Gastroesophageal sphincter (tissue), 4 donors: ENCODE measurements at regions not wholly inside any gene's neighbourhood (a gene's known extent, or its start where the extent isn't known, plus 50 kb on each side); places are given as distances from the start of the nearest gene placed in this dataset.
"Not testable (repeated sequence)": the region's sequence is repeated elsewhere in the genome, so short reads cannot be mapped to it uniquely, and the experiment has no call there.

Experiments
- ATAC-seq: fragments of 150-250 bp; one replicate; pipeline ENCODE4 v1.9.1; 2016; ENCODE audit warnings: mild to moderate bottlenecking, moderate library complexity
- H3K27ac ChIP-seq, 4 donors: fragments of 200-600 bp; sonication (generic) in 3 of 4; 1 replicate in 3 of 4; 2 replicates in 1 of 4; pipeline ENCODE4 v1.5.1; 2016 to 2019
- H3K27me3 ChIP-seq: fragments of 200-600 bp; sonication (generic); one replicate; pipeline ENCODE4 v1.5.1; 2019
- H3K36me3 ChIP-seq, 2 donors: fragments of 200-600 bp; sonication (generic); one replicate each; pipeline ENCODE4 v1.5.1; 2019; ENCODE audit warnings: control low read depth in 1 of 2
- H3K4me1 ChIP-seq, 3 donors: fragments of 200-600 bp; sonication (generic); 1 replicate in 2 of 3; 2 replicates in 1 of 3; pipeline ENCODE4 v1.5.1; 2016 to 2019; ENCODE audit warnings: control low read depth in 2 of 3
- H3K4me3 ChIP-seq, 2 donors: fragments of 200-600 bp; sonication (generic); one replicate each; pipeline ENCODE4 v1.5.1; 2019; ENCODE audit warnings: mild to moderate bottlenecking in 1 of 2, moderate library complexity in 1 of 2
- H3K9me3 ChIP-seq, 3 donors: fragments of 200-600 bp; sonication (generic); one replicate each; pipeline ENCODE4 v1.5.1; 2017 to 2019; ENCODE audit warnings: control low read depth in 2 of 3
- CTCF ChIP-seq, 4 experiments: fragments of 200-600 bp in 2 of 4; fragments of 450-650 bp in 2 of 4; sonication (generic) in 1 of 4; IDR thresholded peaks; one replicate each; pipeline ENCODE4 v1.5.1; 2017 to 2019; ENCODE audit warnings: antibody characterized with exemption in 4 of 4, mild to moderate bottlenecking in 2 of 4, moderate library complexity in 2 of 4
- EP300 ChIP-seq: sonication (generic); formaldehyde crosslinking; IDR thresholded peaks from one replicate; pipeline ENCODE4 v1.6.1; 2017; ENCODE audit warnings: antibody characterized with exemption, mild to moderate bottlenecking
- POLR2A ChIP-seq, 2 donors: fragments of 450-650 bp; IDR thresholded peaks; one replicate each; pipeline ENCODE4 v1.6.1; 2017; ENCODE audit warnings: antibody characterized with exemption in 2 of 2, mild to moderate bottlenecking in 2 of 2, moderate library complexity in 1 of 2
- POLR2AphosphoS5 ChIP-seq: sonication (generic); formaldehyde crosslinking; IDR thresholded peaks from one replicate; pipeline ENCODE4 v1.6.1; 2017; ENCODE audit warnings: antibody characterized with exemption
- WGBS, 2 donors: methylation state at CpG; one replicate each; pipeline ENCODE4 v1.1.5; 2018; ENCODE audit warnings: low coverage in 1 of 2; 5-methylcytosine and 5-hydroxymethylcytosine counted together

GRCh38 chr20:53668992-53669391 is 75.4 kb upstream of the ZNF217 start:
- ATAC-seq: no peak
- no peak overlapping the region for H3K27ac ChIP-seq
- no peaks in the 10 kb centered on the region for H3K4me1 ChIP-seq
- no peak overlapping the region for H3K4me3 ChIP-seq
- no peaks in the 10 kb centered on the region for H3K27me3 ChIP-seq
- no peaks in the 10 kb centered on the region for H3K9me3 ChIP-seq
- 80 to 85% methylated on average over 3 to 5 of the region's 9 CpGs for WGBS, 2 donors
- H3K36me3 ChIP-seq: no peaks in the 10 kb centered on the region
- TF ChIP-seq POLR2AphosphoS5 (no peak), EP300 (no peak), CTCF (IDR thresholded peaks at IDR 0.05) (no peak), POLR2A (IDR thresholded peaks at IDR 0.05) (no peak)

DNA sequence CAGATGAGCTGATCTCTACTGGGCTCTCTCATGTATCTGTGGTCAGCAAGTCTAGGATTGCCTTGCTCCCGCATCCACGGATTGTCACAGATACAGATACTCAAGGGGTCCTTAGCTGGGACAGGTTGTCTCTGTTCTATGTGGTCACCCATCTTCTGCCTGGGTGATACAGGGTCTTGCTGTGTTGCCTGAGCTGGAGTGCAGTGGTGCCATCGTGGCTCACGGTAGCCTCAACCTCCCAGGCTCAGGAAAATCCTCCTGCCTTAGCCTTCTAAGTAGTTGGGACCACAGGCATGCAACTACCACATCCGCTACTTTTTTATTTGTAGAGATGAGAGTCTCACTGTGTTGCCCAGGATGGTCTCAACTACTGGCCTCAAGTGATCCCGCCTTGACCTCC is 72.5 kb upstream of the ZNF217 start:
- no peak for ATAC-seq
- Histone ChIP-seq H3K4me3 (no peak overlapping the region), H3K27me3 (no peaks in the 10 kb centered on the region), H3K9me3 (no peaks in the 10 kb centered on the region), H3K36me3 (no peaks in the 10 kb centered on the region), H3K4me1 (peaks cover 0 to 6% (median 0%) of the 10 kb centered on the region in 3 donors), H3K27ac (no peak overlapping the region)
- TF ChIP-seq POLR2A (IDR thresholded peaks at IDR 0.05) (no peak), EP300 (no peak), POLR2AphosphoS5 (no peak), CTCF (IDR thresholded peaks at IDR 0.05) (no peak)
- 96 to 100% methylated on average over 1 to 5 of the region's 6 CpGs for WGBS, 2 donors

DNA sequence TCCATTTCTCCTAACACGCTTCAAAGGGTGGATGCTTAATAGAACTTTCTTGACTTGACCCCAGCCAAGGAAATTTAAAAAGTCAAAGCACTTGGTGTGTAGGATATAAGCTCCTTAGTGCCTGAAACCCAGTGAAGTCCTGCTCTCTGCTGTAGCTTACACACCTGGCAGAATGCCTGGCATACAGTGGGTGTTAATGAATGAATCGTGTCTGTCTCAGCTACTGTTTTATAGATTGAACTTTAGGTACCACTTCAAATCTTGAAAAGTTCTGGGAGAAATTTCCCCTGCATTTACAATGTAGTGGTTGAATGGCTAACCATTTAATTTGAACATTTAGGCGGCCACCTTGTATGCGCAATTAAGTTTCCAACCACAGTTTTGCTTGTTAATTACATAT is 70.5 kb upstream of the ZNF217 start:
- Histone ChIP-seq H3K4me1 (peaks cover 4 to 19% (median 9%) of the 10 kb centered on the region in 3 donors), H3K4me3 (no peak overlapping the region), H3K27me3 (no peaks in the 10 kb centered on the region), H3K9me3 (no peaks in the 10 kb centered on the region), H3K36me3 (no peaks in the 10 kb centered on the region), H3K27ac (no peak overlapping the region)
- TF ChIP-seq POLR2AphosphoS5 (no peak), POLR2A (IDR thresholded peaks at IDR 0.05) (no peak), EP300 (no peak), CTCF (IDR thresholded peaks at IDR 0.05) (no peak)
- ATAC-seq: no peak
- 96 to 100% methylated on average over 3 to 4 of the region's 4 CpGs for WGBS, 2 donors

GRCh38 chr20:53663521-53663920 is 69.9 kb upstream of the ZNF217 start:
- H3K4me1 ChIP-seq: peaks cover 4 to 19% (median 9%) of the 10 kb centered on the region in 3 donors
- H3K27me3 ChIP-seq, H3K4me3 ChIP-seq, ATAC-seq, H3K36me3 ChIP-seq, H3K9me3 ChIP-seq, H3K27ac ChIP-seq: not testable (repeated sequence)
- WGBS, 2 donors: 96 to 100% methylated on average over 1 to 4 of the region's 5 CpGs

DNA sequence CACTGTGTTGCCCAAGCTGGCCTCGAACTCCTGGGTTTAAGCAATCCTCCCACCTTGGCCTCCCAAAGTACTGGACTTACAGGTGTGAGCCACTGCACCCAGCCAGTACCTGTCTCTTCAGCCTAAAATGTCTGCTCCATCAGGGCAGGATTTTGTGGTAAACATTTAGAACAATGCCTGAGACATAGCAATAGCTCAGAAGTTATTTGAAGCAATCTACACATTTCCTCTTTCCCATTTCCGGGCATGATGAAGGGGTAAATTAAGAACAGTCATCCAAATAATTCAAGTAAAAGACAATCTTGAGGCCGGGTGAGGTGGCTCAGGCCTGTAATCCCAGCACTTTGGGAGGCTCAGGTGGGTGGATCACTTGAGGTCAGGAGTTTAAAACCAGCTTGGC is 69.0 kb upstream of the ZNF217 start:
- TF ChIP-seq POLR2AphosphoS5 (no peak), EP300 (no peak), POLR2A (IDR thresholded peaks at IDR 0.05) (no peak), CTCF (IDR thresholded peaks at IDR 0.05) (no peak)
- H3K36me3 ChIP-seq: no peaks in the 10 kb centered on the region
- no peak overlapping the region for H3K4me3 ChIP-seq
- 63 to 70% methylated on average over 2 of the region's 3 CpGs for WGBS, 2 donors
- no peak for ATAC-seq
- H3K27me3 ChIP-seq: no peaks in the 10 kb centered on the region
- H3K4me1 ChIP-seq: peaks cover 4 to 19% (median 9%) of the 10 kb centered on the region in 3 donors
- no peak overlapping the region for H3K27ac ChIP-seq
- H3K9me3 ChIP-seq: no peaks in the 10 kb centered on the region

GRCh38 chr20:53660947-53661381 is 67.3 kb upstream of the ZNF217 start:
- peak overlapping the region in 3 of 4 donors; percentile 74 to 82 (median 75) for H3K27ac ChIP-seq
- H3K4me1 ChIP-seq: peaks cover 4 to 19% (median 9%) of the 10 kb centered on the region in 3 donors
- no peak for ATAC-seq
- no peaks in the 10 kb centered on the region for H3K9me3 ChIP-seq
- no peak for TF ChIP-seq POLR2AphosphoS5
- TF ChIP-seq CTCF (IDR thresholded peaks at IDR 0.05): no peak
- TF ChIP-seq POLR2A (IDR thresholded peaks at IDR 0.05): no peak
- no peak for TF ChIP-seq EP300
- no peaks in the 10 kb centered on the region for H3K27me3 ChIP-seq
- H3K36me3 ChIP-seq: no peaks in the 10 kb centered on the region
- WGBS, 2 donors: 41 to 80% methylated on average over 2 to 5 of the region's 6 CpGs
- H3K4me3 ChIP-seq: no peak overlapping the region
